HG03558 (cell line): ENCODE measurements at regions not wholly inside any gene's neighbourhood (a gene's known extent, or its start where the extent isn't known, plus 50 kb on each side); places are given as distances from the start of the nearest gene placed in this dataset.

ENCODE experiments used
- ATAC-seq: cut with Tn5 transposase; IDR thresholded peaks from one replicate; pipeline ENCODE4 v1.9.1; 2021; ENCODE audit warnings: moderate number of reproducible peaks; ENCODE audit not compliant: unreplicated experiment; ENCODE audit errors: extremely low read depth

GRCh38 chr7:68470836-68471435 lies 1127.3 kb upstream of the AUTS2 start:
- ATAC-seq = no peak

GRCh38 chr7:68472688-68473087 lies 1125.6 kb upstream of the AUTS2 start:
- ATAC-seq = no peak

- ATAC-seq = no peak
Observed at GRCh38 chr7:68474661-68475216, 1123.5 kb upstream of the AUTS2 start.

GRCh38 chr7:68476966-68477365 lies 1121.3 kb upstream of the AUTS2 start:
- ATAC-seq = no peak

- no peak for ATAC-seq
Observed at GRCh38 chr7:68478326-68478725, 1119.9 kb upstream of the AUTS2 start.

- no peak for ATAC-seq
Observed at GRCh38 chr7:68482800-68483199, 1115.5 kb upstream of the AUTS2 start.

DNA sequence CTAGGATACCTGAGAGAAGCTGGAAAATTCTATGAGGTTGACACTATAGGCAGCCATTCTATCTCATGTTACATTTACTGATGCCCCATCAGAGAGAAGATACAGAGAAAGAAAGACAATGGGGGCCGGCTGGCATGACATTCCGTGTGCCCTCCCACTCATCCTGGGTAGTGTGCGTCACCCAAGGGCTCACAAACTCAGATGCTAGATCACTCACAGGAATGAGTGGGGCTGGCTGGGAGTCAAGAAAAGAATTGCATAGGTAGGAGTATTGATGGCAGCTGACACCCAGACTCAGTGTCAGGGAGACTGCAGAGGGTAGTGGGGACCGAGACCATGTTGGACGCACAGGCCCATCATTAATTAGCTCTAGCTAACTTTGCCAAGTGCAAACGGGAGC lies 1113.5 kb upstream of the AUTS2 start:
- no peak for ATAC-seq

GRCh38 chr7:68485253-68485917 lies 1112.9 kb upstream of the AUTS2 start:
- no peak for ATAC-seq

DNA sequence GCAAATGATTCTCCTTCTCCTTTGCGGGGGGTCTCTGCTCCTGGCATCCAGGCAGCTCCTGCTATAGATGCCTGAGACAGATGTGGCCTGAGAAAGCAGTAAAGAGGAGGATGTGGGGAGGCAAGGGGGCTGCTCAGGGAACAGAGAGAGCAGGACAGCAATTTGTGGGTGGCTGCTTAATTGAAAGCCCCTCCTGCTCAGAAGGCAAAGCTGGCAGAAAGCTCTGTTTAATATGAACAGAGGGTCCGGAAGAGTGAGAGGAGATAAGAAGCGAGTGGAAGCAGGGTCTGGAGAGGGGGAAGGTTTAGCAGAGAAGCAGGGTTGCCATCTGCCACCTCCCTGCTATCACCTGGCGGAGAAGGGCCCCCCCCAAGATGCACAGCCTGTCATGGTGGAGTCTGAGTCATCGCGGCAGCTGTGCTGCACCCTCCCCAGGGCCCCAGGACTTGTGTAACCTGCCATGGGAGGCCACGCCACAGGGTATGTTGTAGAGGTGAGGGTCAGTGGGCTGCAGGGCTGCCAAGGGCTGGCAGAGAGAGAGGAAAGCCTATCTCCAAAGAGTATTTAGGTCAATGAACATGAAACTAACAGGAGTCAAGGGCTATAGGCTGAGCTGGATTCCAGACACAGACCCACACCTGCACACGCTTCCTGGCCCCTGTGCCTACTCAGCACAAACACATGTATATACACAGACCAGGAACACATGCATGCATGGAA lies 1109.8 kb upstream of the AUTS2 start:
- no peak for ATAC-seq

- ATAC-seq = no peak
Observed at GRCh38 chr7:68491523-68492358, 1106.5 kb upstream of the AUTS2 start.

- no peak for ATAC-seq
Observed at GRCh38 chr7:68492359-68492690, 1106.0 kb upstream of the AUTS2 start.

DNA sequence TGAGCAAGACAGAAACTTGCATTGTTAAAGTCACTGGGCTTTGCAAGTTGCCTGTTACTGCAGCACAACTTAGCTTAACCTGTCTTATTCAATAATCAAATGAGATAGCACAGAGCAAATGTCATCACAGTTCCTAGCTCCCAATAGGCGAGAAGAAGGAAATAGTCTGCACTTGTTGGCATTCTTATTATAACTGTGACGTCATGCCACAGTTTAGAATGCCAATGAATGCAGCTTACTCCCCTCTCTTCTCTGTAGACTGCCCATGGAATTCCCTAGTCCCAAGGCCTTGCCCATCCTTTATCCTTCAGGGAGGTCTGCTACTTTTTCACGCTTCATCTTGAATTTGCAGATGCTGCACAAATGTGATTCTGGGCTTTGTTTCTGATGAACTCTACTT lies 1094.9 kb upstream of the AUTS2 start:
- no peak for ATAC-seq

DNA sequence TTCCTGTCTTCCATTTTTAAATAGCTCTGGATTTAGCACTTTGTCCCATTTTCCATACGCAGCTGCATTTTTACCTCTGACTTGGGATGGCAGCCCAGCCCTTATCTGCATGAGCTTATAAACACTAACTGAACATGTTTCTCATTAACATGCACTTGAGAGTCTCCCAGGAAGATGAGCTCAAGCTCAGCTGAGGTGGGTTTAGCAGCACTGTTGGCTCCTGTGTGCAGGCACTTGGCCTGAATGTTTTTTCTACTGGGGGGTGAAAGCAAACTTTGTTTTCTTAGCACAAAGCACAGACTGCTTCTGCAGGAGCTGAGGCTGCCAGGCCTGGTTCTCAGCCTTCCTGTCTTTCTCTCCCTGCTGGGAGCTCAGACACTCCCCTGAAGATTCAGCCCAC lies 1093.6 kb upstream of the AUTS2 start:
- no peak for ATAC-seq

DNA sequence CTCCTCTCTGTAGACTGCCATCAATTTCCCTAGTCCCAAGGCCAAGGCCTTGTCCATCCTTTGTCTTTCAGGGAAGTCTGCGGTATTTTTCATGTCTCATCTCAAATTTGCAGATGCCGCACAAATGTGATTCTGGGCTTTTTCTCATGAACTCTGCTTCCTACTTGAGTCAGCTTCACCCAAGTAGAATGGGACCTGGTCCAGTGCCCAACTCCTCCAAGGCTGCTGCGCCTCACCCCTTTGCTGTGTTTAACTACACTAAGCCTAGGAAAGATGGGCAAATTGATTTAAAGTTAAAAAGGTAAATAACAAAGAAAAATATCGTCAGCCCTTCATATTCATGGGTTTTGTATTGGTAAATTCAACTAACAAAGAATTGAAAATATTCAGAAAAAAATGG lies 1092.6 kb upstream of the AUTS2 start:
- ATAC-seq = no peak

- no peak for ATAC-seq
Observed at GRCh38 chr7:68507668-68508067, 1090.6 kb upstream of the AUTS2 start.

DNA sequence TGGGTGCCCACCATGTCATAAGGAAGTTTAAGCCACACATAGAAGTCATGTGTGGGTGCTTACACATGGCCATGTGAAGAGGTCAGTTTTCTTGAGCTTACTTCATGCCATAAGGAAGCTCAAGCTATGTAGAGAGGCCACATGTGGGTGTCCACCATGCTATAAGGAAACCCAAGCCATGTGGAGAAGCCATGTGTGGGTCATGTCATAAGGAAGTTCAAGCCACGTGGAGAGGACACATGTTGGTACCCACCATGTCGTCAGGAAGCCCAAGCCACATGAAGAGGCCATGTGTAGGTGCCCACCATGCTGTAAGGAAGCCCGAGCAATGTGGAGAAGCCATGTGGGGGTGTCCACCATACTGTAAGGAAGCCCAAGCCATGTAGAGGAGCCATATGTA lies 1089.2 kb upstream of the AUTS2 start:
- no peak for ATAC-seq

DNA sequence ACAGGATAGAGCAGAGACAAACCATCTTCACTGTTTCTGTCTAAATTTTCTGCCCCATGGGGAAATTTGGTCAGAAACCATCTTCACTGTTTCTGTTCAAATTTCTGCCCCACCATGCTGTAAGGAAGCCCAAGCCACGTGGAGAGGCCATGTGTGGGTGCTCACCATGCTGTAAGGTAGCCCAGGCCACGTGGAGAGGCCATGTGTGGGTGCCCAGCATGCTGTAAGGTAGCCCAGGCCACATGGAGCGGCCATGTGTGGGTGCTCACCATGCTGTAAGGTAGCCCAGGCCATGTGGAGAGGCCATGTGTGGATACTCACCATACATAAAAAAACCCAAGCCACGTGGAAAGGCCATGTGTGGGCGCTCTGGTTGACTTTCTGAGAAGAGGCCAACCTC lies 1088.7 kb upstream of the AUTS2 start:
- no peak for ATAC-seq

GRCh38 chr7:68511281-68511680 lies 1087.0 kb upstream of the AUTS2 start:
- no peak for ATAC-seq

DNA sequence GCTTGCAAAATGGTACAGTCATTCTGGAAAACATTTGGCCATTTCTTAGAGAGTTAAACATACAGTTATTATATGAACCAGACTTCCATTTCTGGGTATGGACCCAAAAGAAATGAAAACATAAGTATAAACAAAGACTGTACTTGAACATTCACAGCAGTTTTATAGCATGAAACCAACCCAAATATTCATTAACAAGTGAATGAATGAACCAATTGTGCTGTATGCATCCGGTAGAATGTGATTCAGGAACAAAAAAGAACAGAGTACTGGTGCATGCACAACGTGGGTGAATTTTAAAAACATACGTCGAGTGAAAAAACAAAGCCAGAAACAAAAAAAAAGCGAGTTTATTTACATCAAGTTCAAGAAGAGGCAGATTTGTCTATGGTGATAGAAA lies 1085.8 kb upstream of the AUTS2 start:
- no peak for ATAC-seq

DNA sequence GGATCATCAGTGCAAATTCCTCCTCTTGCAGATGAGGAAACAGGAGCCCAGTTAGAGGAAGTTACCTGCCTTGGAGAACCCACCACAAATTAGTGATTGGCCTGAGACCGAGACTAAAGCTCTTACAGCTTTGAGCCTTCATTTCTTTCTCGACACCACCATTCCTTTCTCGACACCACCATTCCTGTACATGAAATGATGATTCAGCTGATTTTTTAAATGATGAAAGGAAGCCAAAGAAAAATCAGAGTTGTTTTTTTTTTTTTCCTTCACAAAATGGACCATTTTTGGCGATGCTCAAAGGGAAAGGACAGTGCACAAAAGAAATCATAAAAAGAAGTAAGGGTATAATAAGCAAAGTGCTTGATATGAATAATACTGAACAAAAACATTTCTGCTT lies 1080.2 kb upstream of the AUTS2 start:
- ATAC-seq = no peak

GRCh38 chr7:68524126-68524525 lies 1074.1 kb upstream of the AUTS2 start:
- no peak for ATAC-seq
